CD14-positive monocyte (primary cell): ENCODE measurements at regions not wholly inside any gene's neighbourhood (a gene's known extent, or its start where the extent isn't known, plus 50 kb on each side); places are given as distances from the start of the nearest gene placed in this dataset.

Source experiments
- DNase-seq, 3 donors: peaks; one replicate each; pipeline ENCODE4 v3.0.0-alpha.2; 2011 to 2022
- H2AFZ ChIP-seq: 2 replicates; pipeline ENCODE4 v1.6.0; 2012; ENCODE audit warnings: mild to moderate bottlenecking, low read depth, low read length, inconsistent platforms; ENCODE audit not compliant: insufficient read depth, poor library complexity, severe bottlenecking
- H3K27ac ChIP-seq, 2 donors: 1 replicate in 1 of 2; 2 replicates in 1 of 2; pipeline ENCODE4 v1.5.1; 2012 to 2013; ENCODE audit warnings: low read length in 2 of 2, control low read depth in 1 of 2, inconsistent platforms in 1 of 2, low read depth in 1 of 2, mild to moderate bottlenecking in 1 of 2
- H3K27me3 ChIP-seq, 2 donors: one replicate each; pipeline versions ENCODE4 v1.6.0 to v1.6.1; 2011 to 2013; ENCODE audit warnings: low read length in 2 of 2; ENCODE audit not compliant: control insufficient read depth in 2 of 2, insufficient read depth in 2 of 2
- H3K36me3 ChIP-seq, 2 donors: replicated peaks in 1 of 2; 1 replicate in 1 of 2; 2 replicates in 1 of 2; pipeline versions ENCODE4 v1.5.1 to v1.6.1; 2012 to 2013; ENCODE audit warnings: low read length in 2 of 2, control low read depth in 1 of 2, inconsistent platforms in 1 of 2, mild to moderate bottlenecking in 1 of 2; ENCODE audit not compliant: insufficient read depth in 2 of 2, control insufficient read depth in 1 of 2
- H3K4me1 ChIP-seq, 2 donors: 1 replicate in 1 of 2; 2 replicates in 1 of 2; pipeline versions ENCODE4 v1.5.1 to v1.6.1; 2012 to 2013; ENCODE audit warnings: low read length in 2 of 2, control low read depth in 1 of 2, inconsistent platforms in 1 of 2, mild to moderate bottlenecking in 1 of 2, moderate library complexity in 1 of 2; ENCODE audit not compliant: insufficient read depth in 2 of 2, control insufficient read depth in 1 of 2
- H3K4me2 ChIP-seq: replicated peaks from 2 replicates; pipeline ENCODE3; 2012; ENCODE audit warnings: low read length, moderate library complexity, mild to moderate bottlenecking; ENCODE audit not compliant: poor library complexity, severe bottlenecking; ENCODE audit errors: extremely low read depth
- H3K4me3 ChIP-seq, 3 experiments: fragments of 200-600 bp in 1 of 3; sonication (generic) in 1 of 3; replicated peaks in 1 of 3; 1 replicate in 2 of 3; 2 replicates in 1 of 3; pipeline ENCODE4 v1.5.1; 2011 to 2013; ENCODE audit warnings: low read length in 3 of 3, mild to moderate bottlenecking in 3 of 3, control low read depth in 2 of 3, low read depth in 2 of 3, inconsistent platforms in 1 of 3, moderate library complexity in 1 of 3
- H3K79me2 ChIP-seq: 2 replicates; pipeline ENCODE4 v1.6.0; 2012; ENCODE audit warnings: mild to moderate bottlenecking, control low read depth, inconsistent platforms, low read length, moderate library complexity; ENCODE audit not compliant: insufficient read depth
- H3K9ac ChIP-seq: 2 replicates; pipeline ENCODE4 v1.6.0; 2017; ENCODE audit warnings: low read length, mild to moderate bottlenecking; ENCODE audit not compliant: insufficient read depth, poor library complexity, severe bottlenecking
- H3K9me3 ChIP-seq, 2 donors: replicated peaks in 1 of 2; 1 replicate in 1 of 2; 2 replicates in 1 of 2; pipeline versions ENCODE4 v1.5.1 to v1.6.1; 2012 to 2013; ENCODE audit warnings: low read length in 2 of 2, control low read depth in 1 of 2; ENCODE audit not compliant: control insufficient read depth in 1 of 2, insufficient read depth in 1 of 2
- H4K20me1 ChIP-seq: 2 replicates; pipeline ENCODE4 v1.6.0; 2012; ENCODE audit warnings: mild to moderate bottlenecking, low read length, control low read depth, moderate library complexity; ENCODE audit not compliant: insufficient read depth
- H3K27ac Mint-ChIP-seq, 7 donors: one replicate each; pipeline ENCODE4 v1.8.0; 2020; ENCODE audit warnings: mild to moderate bottlenecking in 7 of 7, mixed read lengths in 7 of 7, moderate library complexity in 6 of 7, inconsistent platforms in 2 of 7
- H3K27me3 Mint-ChIP-seq, 3 donors: one replicate each; pipeline ENCODE4 v1.8.0; 2021 to 2022; ENCODE audit warnings: low read depth in 3 of 3, mild to moderate bottlenecking in 3 of 3, mixed read lengths in 3 of 3, moderate library complexity in 3 of 3, inconsistent platforms in 1 of 3
- H3K36me3 Mint-ChIP-seq, 2 donors: one replicate each; pipeline ENCODE4 v1.8.0; 2020; ENCODE audit warnings: mixed read lengths in 2 of 2, inconsistent platforms in 1 of 2, mild to moderate bottlenecking in 1 of 2
- H3K4me1 Mint-ChIP-seq: one replicate; pipeline ENCODE4 v1.8.0; 2020; ENCODE audit warnings: mild to moderate bottlenecking, mixed read lengths
- H3K4me3 Mint-ChIP-seq, 2 donors: one replicate each; pipeline ENCODE4 v1.8.0; 2020; ENCODE audit warnings: mild to moderate bottlenecking in 2 of 2, mixed read lengths in 2 of 2, moderate library complexity in 1 of 2
- H3K9me3 Mint-ChIP-seq, 7 donors: one replicate each; pipeline ENCODE4 v1.8.0; 2020 to 2022; ENCODE audit warnings: mixed read lengths in 7 of 7, mild to moderate bottlenecking in 6 of 7, moderate library complexity in 6 of 7, inconsistent platforms in 2 of 7
- WGBS: methylation state at CpG from one replicate; pipeline ENCODE4 v1.1.5; 2013; ENCODE audit warnings: missing lambda C conversion rate; ENCODE audit not compliant: insufficient coverage; 5-methylcytosine and 5-hydroxymethylcytosine counted together
- intact Hi-C, 2 donors: fragments of 100-400 bp; cut with micrococcal nuclease; formaldehyde crosslinking; loops; one replicate each; pipeline versions ENCODE4 v1.15.0 to v1.15.1; 2023
- TF ChIP-seq, protein P1 (sequence below): fragments of 200-600 bp; IDR thresholded peaks from one replicate; pipeline ENCODE4 v1.8.0; 2022; ENCODE audit warnings: antibody characterized with exemption, mild to moderate bottlenecking

DNA sequence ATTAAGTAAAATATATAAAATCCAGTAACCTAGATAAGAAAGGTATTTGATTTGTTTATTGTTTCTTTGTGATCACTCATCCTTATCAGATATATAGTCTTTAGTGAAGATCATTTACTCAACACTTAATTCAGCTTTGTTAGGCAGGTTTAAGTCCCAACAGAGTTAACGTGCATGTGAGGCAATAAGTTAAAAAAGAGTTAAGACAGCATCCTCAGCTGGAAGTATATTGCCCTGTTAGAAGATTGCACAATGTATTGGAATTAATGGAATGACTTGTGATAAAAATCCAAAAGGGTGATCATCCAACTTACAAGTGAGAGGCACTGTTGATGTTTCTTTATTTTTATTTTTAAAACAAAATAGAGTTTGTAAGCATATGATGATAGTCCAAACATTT is 1162.1 kb downstream of the RAPGEF2 start:
- H2AFZ ChIP-seq, result no peak overlapping the region
- H3K9me3 Mint-ChIP-seq, result peaks cover 0 to 5% (median 2%) of the 10 kb centered on the region in 7 donors
- no peaks in the 10 kb centered on the region for H3K36me3 ChIP-seq
- intact Hi-C loops, result no loop called here
- no peak for DNase-seq
- no peak overlapping the region for H3K9ac ChIP-seq
- no peak overlapping the region for H3K27ac Mint-ChIP-seq
- no peaks in the 10 kb centered on the region for H3K79me2 ChIP-seq
- no CpG with 5 or more reads among the region's 1 CpG for WGBS
- no peaks in the 10 kb centered on the region for H3K4me1 ChIP-seq
- TF ChIP-seq, protein P1, sequence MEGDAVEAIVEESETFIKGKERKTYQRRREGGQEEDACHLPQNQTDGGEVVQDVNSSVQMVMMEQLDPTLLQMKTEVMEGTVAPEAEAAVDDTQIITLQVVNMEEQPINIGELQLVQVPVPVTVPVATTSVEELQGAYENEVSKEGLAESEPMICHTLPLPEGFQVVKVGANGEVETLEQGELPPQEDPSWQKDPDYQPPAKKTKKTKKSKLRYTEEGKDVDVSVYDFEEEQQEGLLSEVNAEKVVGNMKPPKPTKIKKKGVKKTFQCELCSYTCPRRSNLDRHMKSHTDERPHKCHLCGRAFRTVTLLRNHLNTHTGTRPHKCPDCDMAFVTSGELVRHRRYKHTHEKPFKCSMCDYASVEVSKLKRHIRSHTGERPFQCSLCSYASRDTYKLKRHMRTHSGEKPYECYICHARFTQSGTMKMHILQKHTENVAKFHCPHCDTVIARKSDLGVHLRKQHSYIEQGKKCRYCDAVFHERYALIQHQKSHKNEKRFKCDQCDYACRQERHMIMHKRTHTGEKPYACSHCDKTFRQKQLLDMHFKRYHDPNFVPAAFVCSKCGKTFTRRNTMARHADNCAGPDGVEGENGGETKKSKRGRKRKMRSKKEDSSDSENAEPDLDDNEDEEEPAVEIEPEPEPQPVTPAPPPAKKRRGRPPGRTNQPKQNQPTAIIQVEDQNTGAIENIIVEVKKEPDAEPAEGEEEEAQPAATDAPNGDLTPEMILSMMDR, result no peak
- no peaks in the 10 kb centered on the region for H3K36me3 Mint-ChIP-seq
- no peaks in the 10 kb centered on the region for H3K9me3 ChIP-seq
- no peak overlapping the region for H3K4me2 ChIP-seq
- H3K27me3 ChIP-seq, result no peaks in the 10 kb centered on the region
- H3K27me3 Mint-ChIP-seq, result no peaks in the 10 kb centered on the region
- no peak overlapping the region for H3K27ac ChIP-seq
- no peaks in the 10 kb centered on the region for H3K4me1 Mint-ChIP-seq
- H4K20me1 ChIP-seq, result no peaks in the 10 kb centered on the region
- no peak overlapping the region for H3K4me3 Mint-ChIP-seq
- no peak overlapping the region for H3K4me3 ChIP-seq

DNA sequence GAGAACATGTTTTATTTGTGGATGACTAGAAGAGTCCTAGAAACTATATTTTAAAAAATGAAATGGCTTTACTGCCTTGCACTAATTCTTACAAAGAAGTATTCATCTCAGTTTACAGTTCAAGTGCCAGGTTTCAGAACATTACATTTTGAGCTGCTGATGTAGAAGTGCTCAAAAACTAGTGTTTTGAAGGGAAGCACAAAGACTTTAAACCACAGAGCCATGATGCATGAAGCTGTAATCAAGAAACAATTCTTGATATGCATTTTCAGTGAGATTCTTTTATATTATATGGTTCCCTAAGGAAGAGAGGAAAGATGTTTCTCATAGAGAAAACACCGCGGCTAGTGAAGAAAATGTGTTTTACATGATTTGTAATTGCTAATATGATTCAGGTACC is 1163.0 kb downstream of the RAPGEF2 start:
- Histone ChIP-seq H3K9me3 (peaks cover 3 to 5% of the 10 kb centered on the region in 2 donors), H3K4me2 (no peak overlapping the region), H3K36me3 (no peaks in the 10 kb centered on the region), H4K20me1 (no peaks in the 10 kb centered on the region), H3K27me3 (no peaks in the 10 kb centered on the region), H2AFZ (no peak overlapping the region), H3K79me2 (no peaks in the 10 kb centered on the region), H3K4me3 (no peak overlapping the region), H3K27ac (no peak overlapping the region), H3K4me1 (no peaks in the 10 kb centered on the region), H3K9ac (no peak overlapping the region)
- no peak for DNase-seq
- Mint-ChIP-seq H3K4me1 (no peaks in the 10 kb centered on the region), H3K4me3 (no peak overlapping the region), H3K27me3 (no peaks in the 10 kb centered on the region), H3K9me3 (peaks cover 0 to 6% (median 2%) of the 10 kb centered on the region in 7 donors), H3K27ac (no peak overlapping the region), H3K36me3 (no peaks in the 10 kb centered on the region)
- TF ChIP-seq, protein P1, result no peak
- intact Hi-C loops, result no loop called here
- no CpG with 5 or more reads among the region's 2 CpGs for WGBS
